Stimulated activated CD4-positive, alpha-beta T cell treated with anti-CD3 and anti-CD28 coated beads, Interleukin-12 subunit alpha, Interleukin-12 subunit beta, amount 100 ng/mL, for 24 hours (primary cell): ENCODE measurements at regions not wholly inside any gene's neighbourhood (a gene's known extent, or its start where the extent isn't known, plus 50 kb on each side); places are given as distances from the start of the nearest gene placed in this dataset.

Experiments used
- DNase-seq, 2 experiments: peaks; one replicate each; pipeline ENCODE4 v3.0.0-alpha.2; 2020; ENCODE audit warnings: low read depth in 2 of 2

GRCh38 chr9:80156756-80157472 is 585.1 kb downstream of the TLE4 start:
- DNase-seq = no peak

- DNase-seq = no peak
These were observed 584.5 kb downstream of the TLE4 start for GRCh38 chr9:80156262-80156661.

GRCh38 chr9:80147866-80148265 is 576.1 kb downstream of the TLE4 start:
- DNase-seq = no peak

- DNase-seq = no peak
These were observed 574.7 kb downstream of the TLE4 start for GRCh38 chr9:80146466-80146865.

GRCh38 chr9:80144856-80145255 is 573.1 kb downstream of the TLE4 start:
- DNase-seq = no peak

GRCh38 chr9:80144406-80144805 is 572.6 kb downstream of the TLE4 start:
- DNase-seq = no peak

- DNase-seq = no peak
These were observed 572.1 kb downstream of the TLE4 start for GRCh38 chr9:80143899-80144298.

GRCh38 chr9:80134487-80134886 is 562.7 kb downstream of the TLE4 start:
- no peak for DNase-seq

- no peak for DNase-seq
These were observed 559.9 kb downstream of the TLE4 start for GRCh38 chr9:80131627-80132026.

GRCh38 chr9:80127920-80128319 is 556.2 kb downstream of the TLE4 start:
- DNase-seq = no peak

- no peak for DNase-seq
These were observed 554.0 kb downstream of the TLE4 start for GRCh38 chr9:80125731-80126264.

GRCh38 chr9:80117031-80117430 is 545.3 kb downstream of the TLE4 start:
- DNase-seq = no peak

GRCh38 chr9:80114241-80114640 is 542.5 kb downstream of the TLE4 start:
- no peak for DNase-seq

GRCh38 chr9:80107931-80108660 is 536.3 kb downstream of the TLE4 start:
- DNase-seq = no peak

GRCh38 chr9:80097476-80097875 is 525.7 kb downstream of the TLE4 start:
- DNase-seq = no peak

- DNase-seq = no peak
These were observed 522.5 kb downstream of the TLE4 start for GRCh38 chr9:80094176-80094771.

GRCh38 chr9:80093695-80094094 is 521.9 kb downstream of the TLE4 start:
- no peak for DNase-seq

GRCh38 chr9:80091526-80091925 is 519.8 kb downstream of the TLE4 start:
- DNase-seq = no peak

GRCh38 chr9:80090317-80090716 is 518.6 kb downstream of the TLE4 start:
- no peak for DNase-seq

GRCh38 chr9:80086822-80087345 is 515.1 kb downstream of the TLE4 start:
- no peak for DNase-seq

- no peak for DNase-seq
These were observed 514.6 kb downstream of the TLE4 start for GRCh38 chr9:80086386-80086785.

- no peak for DNase-seq
These were observed 513.9 kb downstream of the TLE4 start for GRCh38 chr9:80085668-80086067.

GRCh38 chr9:80082213-80082612 is 510.4 kb downstream of the TLE4 start:
- no peak for DNase-seq
